ENCODE measurements at regions not wholly inside any gene's neighbourhood (a gene's known extent, or its start where the extent isn't known, plus 50 kb on each side); places are given as distances from the start of the nearest gene placed in this dataset.
A peak's percentile ranks its signal among the peaks of the same experiment; 100 is the strongest.

DNA sequence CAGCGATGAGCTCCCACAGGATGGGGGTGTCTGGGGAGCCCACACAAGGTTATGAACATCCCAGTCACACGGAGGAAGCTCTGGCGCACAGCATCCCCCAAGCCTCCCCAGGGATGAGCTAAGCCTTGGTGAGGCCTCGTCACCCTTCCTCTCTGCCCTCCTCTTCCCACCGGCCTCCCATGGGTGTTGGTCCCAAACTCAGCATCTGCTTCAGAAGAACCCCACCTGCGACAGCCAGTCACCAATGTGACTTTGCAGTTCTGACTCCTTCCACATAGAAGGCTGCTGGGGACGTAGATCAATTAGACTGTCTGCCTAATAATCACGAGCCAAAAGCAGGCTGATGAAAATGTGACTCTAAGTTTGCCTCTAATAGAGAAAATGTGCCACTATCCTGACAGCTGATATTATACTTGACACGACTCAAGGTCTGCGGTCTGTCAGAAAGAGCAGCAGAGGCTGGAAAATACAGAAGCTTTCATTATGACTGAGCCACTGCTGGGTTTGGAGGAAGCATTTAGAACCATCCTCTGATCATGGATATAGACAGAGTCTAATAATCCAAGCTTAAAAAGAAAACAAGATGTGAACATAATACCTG is 116.0 kb upstream of the PFKP start:
- DNase-seq (ENCODE audit: low read depth), result no peak

DNA sequence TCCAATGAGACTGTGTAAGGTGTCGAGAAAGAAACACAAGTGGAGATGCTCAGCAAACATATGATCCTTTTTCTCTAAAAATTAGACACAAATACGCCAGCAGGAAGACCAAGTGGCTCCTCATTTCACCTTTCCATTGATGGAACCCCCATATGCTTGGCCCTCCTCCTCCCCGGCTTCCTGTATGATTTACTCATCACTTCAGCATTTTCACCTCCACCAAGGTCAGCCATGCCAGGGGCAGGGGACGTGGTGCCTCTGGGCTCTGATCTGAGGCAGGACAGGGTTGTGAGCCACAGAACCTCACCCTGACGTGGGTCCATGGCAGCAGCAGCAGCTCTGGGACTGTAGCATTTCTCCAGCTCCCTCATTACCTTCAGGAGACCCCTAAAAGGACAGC is 116.8 kb upstream of the PFKP start:
- DNase-seq (ENCODE audit: low read depth), result no peak

DNA sequence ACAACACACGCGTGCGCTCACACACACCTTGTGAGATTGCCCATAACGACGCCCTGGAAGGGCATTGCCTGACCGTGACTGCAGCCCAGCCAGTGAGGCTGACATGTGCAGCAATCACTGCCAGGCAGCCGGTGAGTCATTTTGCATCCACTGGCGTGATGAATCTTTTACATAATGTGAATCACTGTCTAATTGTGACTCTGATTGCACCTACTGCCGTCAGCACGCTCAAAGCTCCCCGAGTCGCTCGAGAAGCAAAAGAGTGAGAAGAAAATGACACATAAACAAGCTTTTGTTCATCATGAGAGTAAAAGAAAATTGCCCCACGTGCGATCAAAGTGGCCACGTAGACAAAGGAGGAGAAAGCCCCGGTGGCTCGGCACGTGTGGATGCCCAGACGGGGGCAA is 117.4 kb upstream of the PFKP start:
- no peak for DNase-seq (ENCODE audit: low read depth)

GRCh38 chr10:2949221-2949947 is 118.0 kb upstream of the PFKP start:
- no peak for DNase-seq (ENCODE audit: low read depth)

GRCh38 chr10:2948127-2948854 is 119.1 kb upstream of the PFKP start:
- no peak for DNase-seq (ENCODE audit: low read depth)

DNA sequence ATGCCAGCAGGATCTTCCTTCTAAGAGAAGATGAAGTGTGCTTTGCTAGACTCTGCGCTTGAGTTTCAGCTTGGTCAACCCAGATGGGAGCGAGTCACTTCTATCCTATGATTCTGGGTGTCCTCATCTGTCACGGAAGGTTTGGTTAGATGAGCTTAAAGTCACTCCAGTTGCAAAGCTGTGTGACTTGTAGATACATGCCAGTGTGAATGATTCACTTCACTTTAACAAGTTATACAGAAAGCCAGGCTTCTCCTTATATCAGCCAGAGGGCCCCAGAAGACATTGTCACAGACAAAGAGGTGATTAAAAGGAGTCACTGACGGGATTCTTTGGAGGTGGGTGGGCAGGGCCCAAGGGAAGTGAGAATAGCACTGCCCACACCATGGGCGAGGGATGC is 122.6 kb upstream of the PFKP start:
- DNase-seq (ENCODE audit: low read depth), result no peak

DNA sequence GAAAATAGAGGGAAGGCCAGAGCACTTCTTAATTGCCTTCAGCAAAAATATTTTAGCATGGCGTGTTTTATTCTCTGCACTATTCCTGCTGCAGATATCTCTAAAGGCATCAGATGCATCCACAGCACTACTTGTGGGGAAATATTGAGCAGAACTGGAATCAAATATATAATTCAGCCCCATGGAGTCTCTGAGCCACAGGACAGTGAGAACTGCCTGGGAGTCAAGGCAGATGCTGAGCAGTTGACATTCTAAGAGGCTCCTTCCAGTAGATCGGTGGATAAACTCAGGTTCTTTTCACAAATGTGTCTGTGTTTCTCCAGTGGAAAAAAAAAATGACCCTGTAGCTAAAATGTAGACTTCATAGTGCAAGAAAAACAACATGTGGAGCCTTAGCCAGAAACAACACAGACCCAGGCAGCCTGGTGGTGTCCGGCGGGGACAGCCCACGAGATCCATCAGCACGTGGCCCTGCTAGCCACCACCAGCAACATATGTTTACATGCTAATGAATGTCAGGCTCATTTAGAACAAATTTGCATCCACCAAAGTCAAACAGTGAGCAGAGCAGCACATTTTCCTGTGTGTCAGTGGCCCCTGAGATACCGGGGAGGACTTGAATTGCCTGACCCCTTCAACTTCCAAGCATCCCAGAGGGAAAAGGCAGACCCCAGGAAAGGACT is 123.3 kb upstream of the PFKP start:
- no peak for DNase-seq (ENCODE audit: low read depth)

- DNase-seq (ENCODE audit: low read depth), result no peak
These were observed 124.4 kb upstream of the PFKP start for GRCh38 chr10:2942938-2943337.

DNA sequence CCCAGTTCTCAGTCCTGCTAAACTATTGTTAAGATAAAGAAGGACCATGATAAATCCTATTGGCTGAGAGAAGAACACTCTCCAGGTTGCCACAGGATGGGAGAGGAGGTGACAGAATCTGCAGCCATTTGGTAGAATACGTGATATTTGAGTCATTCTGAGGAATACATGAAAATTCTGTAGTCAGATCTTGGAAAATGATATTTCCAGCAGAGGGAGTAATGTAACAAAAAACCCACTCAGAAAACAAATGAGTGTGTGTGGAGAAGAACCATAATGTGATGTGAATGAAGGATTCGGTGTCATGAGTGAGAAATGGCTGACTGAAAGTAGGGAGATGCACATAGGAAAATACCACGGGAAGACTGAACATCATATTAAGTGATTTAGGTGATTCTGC is 128.5 kb upstream of the PFKP start:
- DNase-seq (ENCODE audit: low read depth), result no peak

DNA sequence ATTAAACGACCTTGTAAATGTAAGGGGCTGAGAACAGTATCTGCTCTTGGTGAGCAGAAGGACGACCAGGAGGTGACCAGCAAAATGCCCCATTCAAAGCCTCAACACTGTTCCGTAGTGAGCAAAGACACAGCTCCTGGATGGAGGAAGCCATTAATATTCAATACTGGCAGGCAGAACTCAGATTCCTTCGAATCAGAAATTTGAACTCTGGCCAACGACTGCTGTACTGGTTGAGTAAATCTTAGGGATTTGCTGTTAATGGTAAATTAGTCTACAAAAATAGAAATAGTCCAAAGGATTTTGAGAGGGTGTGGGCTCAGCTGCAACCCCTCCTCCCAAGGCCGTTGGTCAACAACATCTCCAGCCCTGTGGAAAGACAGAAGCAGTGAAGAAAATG is 130.5 kb upstream of the PFKP start:
- no peak for DNase-seq (ENCODE audit: low read depth)

GRCh38 chr10:2935647-2936386 is 131.5 kb upstream of the PFKP start:
- DNase-seq (ENCODE audit: low read depth), result no peak

- no peak for DNase-seq (ENCODE audit: low read depth)
These were observed 133.4 kb upstream of the PFKP start for GRCh38 chr10:2933924-2934323.

GRCh38 chr10:2933519-2933918 is 133.8 kb upstream of the PFKP start:
- no peak for DNase-seq (ENCODE audit: low read depth)

GRCh38 chr10:2933071-2933470 is 134.3 kb upstream of the PFKP start:
- DNase-seq (ENCODE audit: low read depth), result no peak

DNA sequence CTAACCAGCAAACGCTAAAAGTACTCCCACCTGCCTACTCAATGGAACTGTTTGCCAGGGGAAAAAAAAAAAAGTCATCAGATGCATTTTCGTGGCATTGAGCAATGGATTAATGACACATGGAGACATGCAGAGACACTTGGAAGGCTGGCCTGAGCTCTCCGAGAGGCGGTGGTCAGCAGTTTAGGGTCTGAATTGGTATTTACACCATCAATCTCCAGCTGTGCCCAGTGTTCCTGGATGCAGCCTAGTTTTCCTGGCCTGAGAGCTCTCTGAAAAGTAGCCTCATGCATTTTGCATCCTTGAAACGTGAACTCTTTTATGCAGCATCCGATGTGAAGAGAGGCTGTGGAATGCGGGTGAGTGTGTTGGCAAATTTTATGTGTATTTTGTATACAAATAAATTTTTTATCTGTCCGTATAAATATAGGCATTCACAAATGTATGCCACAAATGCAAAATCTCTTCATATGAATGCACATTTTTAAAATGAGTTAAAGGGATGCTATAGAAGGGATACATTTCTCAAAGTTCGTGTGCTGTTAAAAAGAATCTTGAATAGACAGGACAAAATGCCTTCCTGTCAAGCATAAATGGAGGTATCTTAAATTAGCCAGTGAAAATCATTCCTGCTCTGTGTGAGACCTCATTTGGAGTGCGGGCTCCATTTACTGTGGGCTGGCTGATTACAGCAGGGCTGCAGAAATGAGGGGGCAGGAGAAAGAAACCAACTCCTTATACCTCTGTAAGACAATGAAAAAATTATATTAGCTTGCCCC is 137.7 kb upstream of the PFKP start:
- DNase-seq (ENCODE audit: low read depth), result no peak

- DNase-seq (ENCODE audit: low read depth), result peak; percentile 72
These were observed 139.1 kb upstream of the PFKP start for GRCh38 chr10:2927958-2928840.

DNA sequence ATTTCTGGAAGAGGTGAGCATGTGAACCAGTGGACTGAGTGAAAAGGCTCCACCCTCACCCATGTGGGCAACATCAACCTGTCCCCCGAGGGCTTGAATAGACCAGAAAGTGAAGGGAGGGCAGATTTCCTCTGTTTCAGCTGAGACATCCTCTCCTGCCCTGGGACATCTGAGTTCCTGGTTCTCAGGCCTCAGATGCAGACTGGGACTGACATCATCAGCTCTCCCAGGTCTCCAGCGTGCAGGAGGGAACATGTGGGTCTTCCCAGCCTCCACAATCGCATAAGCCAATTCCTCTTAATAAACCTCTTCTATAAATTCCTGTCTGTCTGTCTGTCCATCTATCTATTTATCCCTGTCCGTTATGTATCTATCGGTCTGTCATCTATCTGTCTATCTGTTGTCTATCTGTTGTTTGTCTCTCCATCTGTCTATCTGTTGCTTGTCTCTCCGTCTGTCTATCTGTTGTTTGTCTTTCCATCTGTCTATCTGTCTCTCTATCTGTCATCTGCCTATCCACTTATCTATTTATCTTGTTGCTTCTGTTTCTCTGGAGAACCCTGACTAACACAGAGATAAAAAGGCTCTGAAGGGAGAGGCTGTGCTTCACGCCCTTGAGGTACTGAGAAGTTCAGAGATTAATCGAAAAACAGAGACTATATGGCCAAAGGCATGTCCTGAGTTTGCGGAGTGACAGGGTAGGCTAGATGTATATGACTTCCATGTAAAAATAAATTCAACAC is 140.3 kb upstream of the PFKP start:
- no peak for DNase-seq (ENCODE audit: low read depth)

DNA sequence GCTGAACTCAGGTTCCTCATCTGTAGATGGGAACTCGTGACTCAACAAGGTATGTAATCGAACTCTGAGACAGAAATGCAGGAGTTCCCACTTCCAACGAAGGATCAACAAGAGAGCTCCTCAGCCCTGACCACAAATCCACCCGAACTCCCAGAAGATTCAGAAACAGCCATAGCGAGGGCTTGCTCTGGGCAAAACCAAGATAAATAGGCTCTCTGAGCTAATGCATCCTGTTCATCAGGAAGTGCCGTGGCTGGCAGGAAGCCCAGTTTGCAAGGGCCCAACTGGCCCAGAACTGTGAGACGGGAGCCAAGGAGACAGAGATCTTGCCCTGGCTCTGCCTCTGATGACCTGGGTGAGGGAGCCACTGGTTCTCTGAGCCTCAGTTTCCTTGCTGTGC is 141.7 kb upstream of the PFKP start:
- DNase-seq (ENCODE audit: low read depth), result peak; percentile 29

- peak; percentile 68 for DNase-seq (ENCODE audit: low read depth)
These were observed 142.9 kb upstream of the PFKP start for GRCh38 chr10:2924431-2924830.
